GM23248 (cell line): ENCODE measurements at regions not wholly inside any gene's neighbourhood (a gene's known extent, or its start where the extent isn't known, plus 50 kb on each side); places are given as distances from the start of the nearest gene placed in this dataset.

ENCODE experiments used
- DNase-seq: peaks from one replicate; pipeline ENCODE4 v3.0.0-alpha.2; 2015
- H2AFZ ChIP-seq: fragments of 200-600 bp; sonication (generic); 2 replicates; pipeline ENCODE4 v1.6.1; 2016; ENCODE audit warnings: antibody characterized with exemption
- H3F3A ChIP-seq: fragments of 200-600 bp; sonication (generic); 2 replicates; pipeline ENCODE4 v1.6.1; 2016; ENCODE audit warnings: mild to moderate bottlenecking, antibody characterized with exemption, mixed run types; ENCODE audit not compliant: insufficient read depth
- H3K27ac ChIP-seq: fragments of 200-600 bp; sonication (generic); 2 replicates; pipeline ENCODE4 v1.5.1; 2016; ENCODE audit warnings: mild to moderate bottlenecking
- H3K27me3 ChIP-seq: fragments of 200-600 bp; sonication (generic); replicated peaks from 2 replicates; pipeline ENCODE4 v1.6.1; 2016; ENCODE audit warnings: mild to moderate bottlenecking; ENCODE audit not compliant: insufficient read depth
- H3K36me3 ChIP-seq: fragments of 200-600 bp; sonication (generic); 2 replicates; pipeline ENCODE4 v1.6.1; 2016; ENCODE audit warnings: low read depth, mild to moderate bottlenecking
- H3K4me1 ChIP-seq: fragments of 200-600 bp; sonication (generic); 2 replicates; pipeline ENCODE4 v1.6.1; 2016; ENCODE audit warnings: mild to moderate bottlenecking; ENCODE audit not compliant: insufficient read depth
- H3K4me2 ChIP-seq: fragments of 200-600 bp; sonication (generic); one replicate; pipeline ENCODE4 v1.6.1; 2016; ENCODE audit warnings: mild to moderate bottlenecking; ENCODE audit not compliant: unreplicated experiment
- H3K4me3 ChIP-seq: fragments of 200-600 bp; sonication (generic); 2 replicates; pipeline ENCODE4 v1.5.1; 2016; ENCODE audit warnings: mild to moderate bottlenecking
- H3K79me2 ChIP-seq: fragments of 200-600 bp; sonication (generic); 2 replicates; pipeline ENCODE4 v1.6.1; 2016; ENCODE audit warnings: mild to moderate bottlenecking; ENCODE audit not compliant: insufficient read depth
- H3K9ac ChIP-seq: fragments of 200-600 bp; sonication (generic); 2 replicates; pipeline ENCODE4 v1.6.1; 2016; ENCODE audit warnings: mild to moderate bottlenecking
- H3K9me2 ChIP-seq: fragments of 200-600 bp; sonication (generic); 2 replicates; pipeline ENCODE4 v1.6.1; 2016; ENCODE audit warnings: mixed run types, mild to moderate bottlenecking, moderate library complexity; ENCODE audit not compliant: insufficient read depth
- H3K9me3 ChIP-seq: fragments of 200-600 bp; sonication (generic); one replicate; pipeline ENCODE4 v1.6.1; 2017; ENCODE audit warnings: low read depth
- H4K20me1 ChIP-seq: fragments of 200-600 bp; sonication (generic); 2 replicates; pipeline ENCODE4 v1.6.0; 2016; ENCODE audit not compliant: insufficient read depth
- EZH2 ChIP-seq: fragments of 200-600 bp; sonication (generic); IDR thresholded peaks from 2 replicates; pipeline ENCODE4 v1.6.1; 2018; ENCODE audit warnings: antibody characterized with exemption, mild to moderate bottlenecking; ENCODE audit not compliant: insufficient read depth, poor library complexity, severe bottlenecking
- EZH2phosphoT487 ChIP-seq: fragments of 200-600 bp; sonication (generic); IDR thresholded peaks from 2 replicates; pipeline ENCODE4 v1.6.1; 2018; ENCODE audit warnings: antibody characterized with exemption, moderate library complexity, mild to moderate bottlenecking, low read depth; ENCODE audit not compliant: insufficient read depth
- WGBS, 2 experiments: methylation state at CpG; one replicate each; pipeline ENCODE4 v1.1.6; 2015 to 2017; ENCODE audit warnings: low lambda C conversion rate in 2 of 2, low coverage in 1 of 2; ENCODE audit errors: missing lambda C conversion rate in 2 of 2; 5-methylcytosine and 5-hydroxymethylcytosine counted together
- in situ Hi-C: fragments of 300-500 bp; cut with MboI; formaldehyde crosslinking; loops from 2 replicates; pipeline ENCODE4 v1.15.0; 2020

DNA sequence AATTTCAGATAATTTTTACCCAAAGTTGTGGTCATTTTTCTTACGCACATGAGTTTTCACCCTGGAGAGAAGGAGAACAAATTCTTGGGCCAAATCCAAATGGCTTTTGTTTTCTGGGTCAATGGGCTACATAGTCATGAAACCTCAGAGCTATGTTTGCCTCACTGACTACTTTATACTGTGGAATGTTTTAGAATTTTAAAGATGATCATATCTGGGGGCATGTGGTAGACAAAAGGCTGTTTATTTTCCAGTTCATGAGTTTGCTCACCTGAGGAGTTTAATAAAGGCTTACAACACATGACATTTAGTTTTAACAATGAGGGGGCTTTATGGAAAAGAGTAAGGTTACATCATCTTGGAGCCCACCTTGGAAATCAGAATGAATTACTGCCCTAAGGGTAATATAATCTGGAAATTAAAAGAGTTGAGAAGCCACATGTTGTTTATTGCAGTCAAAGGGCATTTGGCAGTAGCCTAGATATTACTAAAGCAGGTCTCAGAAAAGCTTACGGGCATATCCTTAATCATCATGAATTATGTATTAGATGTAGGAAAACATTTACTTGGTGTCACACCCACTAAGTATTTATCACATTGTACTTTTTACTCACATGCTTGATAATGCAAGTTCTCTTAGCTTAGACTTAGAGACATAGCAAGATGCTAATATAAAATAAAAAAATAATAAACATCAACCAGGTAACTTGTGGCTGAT lies 466.1 kb downstream of the EDEM1 start:
- Histone ChIP-seq H3K4me3 (no peak overlapping the region), H3K9ac (no peak overlapping the region), H3F3A (no peaks in the 10 kb centered on the region), H3K9me3 (no peaks in the 10 kb centered on the region), H3K27me3 (no peaks in the 10 kb centered on the region), H3K9me2 (no peaks in the 10 kb centered on the region), H3K4me1 (no peaks in the 10 kb centered on the region), H4K20me1 (no peaks in the 10 kb centered on the region), H2AFZ (no peak overlapping the region), H3K27ac (no peak overlapping the region), H3K36me3 (no peaks in the 10 kb centered on the region), H3K4me2 (no peak overlapping the region), H3K79me2 (no peaks in the 10 kb centered on the region)
- no peak for DNase-seq
- in situ Hi-C loops, result no loop called here
- TF ChIP-seq EZH2phosphoT487 (no peak), EZH2 (no peak)
- WGBS, 2 experiments, result 41 to 42% methylated on average over 2 of the region's 2 CpGs

DNA sequence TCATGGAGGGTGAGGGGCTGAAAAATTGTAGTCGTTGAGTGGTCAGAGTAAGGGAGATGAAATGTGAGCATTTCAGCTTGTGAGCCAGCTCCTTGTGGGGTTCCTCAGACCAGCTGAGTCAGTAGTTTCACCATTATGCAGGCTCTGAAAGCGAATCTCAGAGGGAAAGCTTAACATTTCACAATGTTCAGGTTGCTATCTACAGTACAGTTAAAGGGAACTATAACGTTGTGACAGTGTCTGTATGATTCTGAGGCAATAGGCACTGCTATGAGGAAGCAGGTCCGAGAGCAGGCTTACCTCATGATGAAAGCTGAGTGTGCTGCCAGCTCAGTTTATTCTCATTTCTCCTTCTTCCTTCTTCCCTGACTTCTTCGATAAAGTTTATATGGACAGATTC lies 469.6 kb downstream of the EDEM1 start:
- Histone ChIP-seq H2AFZ (no peak overlapping the region), H3K9me3 (no peaks in the 10 kb centered on the region), H3F3A (no peaks in the 10 kb centered on the region), H3K27ac (no peak overlapping the region), H4K20me1 (no peaks in the 10 kb centered on the region), H3K4me3 (no peak overlapping the region), H3K4me1 (no peaks in the 10 kb centered on the region), H3K9ac (no peak overlapping the region), H3K36me3 (no peaks in the 10 kb centered on the region), H3K9me2 (no peaks in the 10 kb centered on the region), H3K4me2 (no peak overlapping the region), H3K27me3 (no peaks in the 10 kb centered on the region), H3K79me2 (no peaks in the 10 kb centered on the region)
- TF ChIP-seq EZH2 (no peak), EZH2phosphoT487 (no peak)
- WGBS, 2 experiments, result 11 to 12% methylated on average over 5 of the region's 5 CpGs
- DNase-seq, result no peak
- in situ Hi-C loops, result no loop called here

DNA sequence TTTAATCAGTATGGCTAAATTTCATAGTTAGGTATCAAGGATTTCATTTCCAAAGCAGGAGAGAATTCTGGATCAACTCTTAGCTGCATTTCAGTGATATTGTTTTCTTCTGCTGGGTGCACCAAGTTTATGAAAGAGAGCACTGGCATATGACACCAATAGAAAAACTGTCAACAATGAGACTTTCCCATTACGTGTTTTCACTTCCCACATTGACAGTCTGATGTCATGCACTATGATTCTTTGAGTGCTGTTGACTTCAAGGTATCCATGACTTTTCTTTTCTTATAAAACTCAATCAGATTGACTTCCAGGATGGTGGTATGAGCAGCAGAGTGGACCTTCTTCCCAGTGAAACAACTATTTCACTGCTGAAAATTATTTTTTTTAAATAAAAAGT lies 476.1 kb downstream of the EDEM1 start:
- Histone ChIP-seq H2AFZ (no peak overlapping the region), H3K27ac (no peak overlapping the region), H3K9ac (no peak overlapping the region), H3K27me3 (no peaks in the 10 kb centered on the region), H3K9me3 (no peaks in the 10 kb centered on the region), H4K20me1 (no peaks in the 10 kb centered on the region), H3K79me2 (no peaks in the 10 kb centered on the region), H3K4me2 (no peak overlapping the region), H3K4me1 (no peaks in the 10 kb centered on the region), H3K9me2 (no peaks in the 10 kb centered on the region), H3F3A (no peaks in the 10 kb centered on the region), H3K4me3 (no peak overlapping the region), H3K36me3 (no peaks in the 10 kb centered on the region)
- 0 to 3% methylated on average over 1 of the region's 1 CpG for WGBS, 2 experiments
- no peak for DNase-seq
- in situ Hi-C loops, result no loop called here
- no peak for TF ChIP-seq EZH2phosphoT487
- TF ChIP-seq EZH2, result no peak

DNA sequence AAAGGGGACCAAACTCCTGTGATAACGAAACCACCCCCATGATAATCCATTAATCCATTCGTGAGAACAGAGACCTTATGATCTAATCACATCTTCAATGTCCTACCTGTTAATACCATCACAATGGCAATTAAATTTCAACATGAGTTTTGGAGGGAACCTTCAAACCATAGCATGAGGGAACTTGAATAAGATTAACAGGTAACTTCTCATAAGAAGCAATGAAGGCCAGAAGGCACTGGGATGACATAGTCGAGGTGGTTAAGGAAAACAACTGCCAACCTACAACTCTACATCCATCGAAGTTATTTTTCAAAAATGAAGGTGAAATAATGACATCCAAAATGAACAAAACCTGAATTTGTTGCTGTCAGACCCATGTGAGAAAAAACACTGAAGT lies 478.9 kb downstream of the EDEM1 start:
- H3F3A ChIP-seq, result no peaks in the 10 kb centered on the region
- 9 to 11% methylated on average over 4 of the region's 4 CpGs for WGBS, 2 experiments
- no peak overlapping the region for H3K9ac ChIP-seq
- H4K20me1 ChIP-seq, result no peaks in the 10 kb centered on the region
- H3K4me1 ChIP-seq, result no peaks in the 10 kb centered on the region
- no peak for DNase-seq
- no peaks in the 10 kb centered on the region for H3K79me2 ChIP-seq
- H3K9me3 ChIP-seq, result no peaks in the 10 kb centered on the region
- TF ChIP-seq EZH2, result no peak
- no peak for TF ChIP-seq EZH2phosphoT487
- no peak overlapping the region for H3K4me2 ChIP-seq
- no peaks in the 10 kb centered on the region for H3K36me3 ChIP-seq
- H3K27ac ChIP-seq, result no peak overlapping the region
- no peaks in the 10 kb centered on the region for H3K27me3 ChIP-seq
- no peak overlapping the region for H3K4me3 ChIP-seq
- in situ Hi-C loops, result no loop called here
- H2AFZ ChIP-seq, result no peak overlapping the region
- no peaks in the 10 kb centered on the region for H3K9me2 ChIP-seq
